NCI-H1417 (cell line): ENCODE measurements at regions not wholly inside any gene's neighbourhood (a gene's known extent, or its start where the extent isn't known, plus 50 kb on each side); places are given as distances from the start of the nearest gene placed in this dataset.
A peak's percentile ranks its signal among the peaks of the same experiment; 100 is the strongest.

Source experiments
- DNase-seq, 3 experiments: peaks; one replicate each; lab custom pipeline; 2025; lab: John Stamatoyannopoulos, UW

GRCh38 chr10:123526356-123527064, 139.6 kb upstream of the GPR26 start:
- no peak for DNase-seq

GRCh38 chr10:123527151-123527550, 139.0 kb upstream of the GPR26 start:
- no peak for DNase-seq

- DNase-seq = no peak
These were observed 136.9 kb upstream of the GPR26 start for GRCh38 chr10:123529146-123529760.

GRCh38 chr10:123530166-123530870, 135.8 kb upstream of the GPR26 start:
- DNase-seq = no peak

- DNase-seq = no peak
These were observed 130.8 kb upstream of the GPR26 start for GRCh38 chr10:123535386-123535785.

GRCh38 chr10:123536176-123536845, 129.8 kb upstream of the GPR26 start:
- no peak for DNase-seq

GRCh38 chr10:123537188-123537961, 128.8 kb upstream of the GPR26 start:
- DNase-seq = no peak

GRCh38 chr10:123538401-123539320, 127.5 kb upstream of the GPR26 start:
- no peak for DNase-seq

- DNase-seq = no peak
These were observed 121.2 kb upstream of the GPR26 start for GRCh38 chr10:123544986-123545385.

- DNase-seq = no peak
These were observed 117.4 kb upstream of the GPR26 start for GRCh38 chr10:123548770-123549169.

GRCh38 chr10:123549761-123550454, 116.2 kb upstream of the GPR26 start:
- no peak for DNase-seq

- peak in 1 of 3 experiments; percentile 1 for DNase-seq
These were observed 115.5 kb upstream of the GPR26 start for GRCh38 chr10:123550675-123551096.

- no peak for DNase-seq
These were observed 114.9 kb upstream of the GPR26 start for GRCh38 chr10:123551259-123551658.

GRCh38 chr10:123552760-123553554, 113.2 kb upstream of the GPR26 start:
- no peak for DNase-seq

- DNase-seq = no peak
These were observed 112.2 kb upstream of the GPR26 start for GRCh38 chr10:123553810-123554430.

GRCh38 chr10:123554656-123555055, 111.5 kb upstream of the GPR26 start:
- no peak for DNase-seq

- DNase-seq = no peak
These were observed 110.5 kb upstream of the GPR26 start for GRCh38 chr10:123555616-123556015.

GRCh38 chr10:123556049-123556448, 110.1 kb upstream of the GPR26 start:
- DNase-seq = no peak

- DNase-seq = no peak
These were observed 109.4 kb upstream of the GPR26 start for GRCh38 chr10:123556736-123557135.
